ENCODE measurements at regions not wholly inside any gene's neighbourhood (a gene's known extent, or its start where the extent isn't known, plus 50 kb on each side); places are given as distances from the start of the nearest gene placed in this dataset.

DNA sequence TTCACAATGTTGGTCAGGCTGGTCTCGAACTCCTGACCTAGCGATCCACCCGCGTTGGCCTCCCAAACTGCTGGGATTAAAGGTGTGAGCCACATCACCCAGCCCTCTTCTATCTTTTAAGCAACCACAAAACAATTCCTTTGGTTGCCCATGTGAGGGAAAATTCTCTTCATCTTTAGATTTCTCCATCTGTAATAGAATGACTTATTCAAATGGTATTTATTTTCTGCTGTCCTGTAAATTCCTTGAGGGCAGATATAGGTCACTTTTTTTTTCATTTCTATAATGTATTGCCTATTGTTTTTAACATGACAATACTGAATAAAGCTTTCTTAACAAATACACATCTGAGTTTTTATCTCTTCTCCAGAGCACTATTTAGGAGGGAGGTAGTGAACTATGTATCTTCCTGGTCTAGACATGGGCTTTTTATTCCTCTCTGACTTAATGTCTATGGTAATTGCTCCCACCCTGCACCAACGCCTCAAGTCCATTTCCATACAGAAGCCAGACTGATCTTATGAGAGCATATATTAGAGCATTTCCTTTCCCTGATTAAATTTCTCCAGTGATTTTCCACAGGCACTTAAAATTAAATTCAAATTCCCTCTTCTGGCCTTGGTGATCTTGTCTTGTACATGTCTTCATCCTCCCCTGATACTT is 595.6 kb downstream of the CAAP1 start:
- H3K4me3 ChIP-seq (ENCODE audit: low read depth, low read length) = no peak overlapping the region
- DNase-seq (ENCODE audit: low read depth) = no peak
- TF ChIP-seq, protein P1, sequence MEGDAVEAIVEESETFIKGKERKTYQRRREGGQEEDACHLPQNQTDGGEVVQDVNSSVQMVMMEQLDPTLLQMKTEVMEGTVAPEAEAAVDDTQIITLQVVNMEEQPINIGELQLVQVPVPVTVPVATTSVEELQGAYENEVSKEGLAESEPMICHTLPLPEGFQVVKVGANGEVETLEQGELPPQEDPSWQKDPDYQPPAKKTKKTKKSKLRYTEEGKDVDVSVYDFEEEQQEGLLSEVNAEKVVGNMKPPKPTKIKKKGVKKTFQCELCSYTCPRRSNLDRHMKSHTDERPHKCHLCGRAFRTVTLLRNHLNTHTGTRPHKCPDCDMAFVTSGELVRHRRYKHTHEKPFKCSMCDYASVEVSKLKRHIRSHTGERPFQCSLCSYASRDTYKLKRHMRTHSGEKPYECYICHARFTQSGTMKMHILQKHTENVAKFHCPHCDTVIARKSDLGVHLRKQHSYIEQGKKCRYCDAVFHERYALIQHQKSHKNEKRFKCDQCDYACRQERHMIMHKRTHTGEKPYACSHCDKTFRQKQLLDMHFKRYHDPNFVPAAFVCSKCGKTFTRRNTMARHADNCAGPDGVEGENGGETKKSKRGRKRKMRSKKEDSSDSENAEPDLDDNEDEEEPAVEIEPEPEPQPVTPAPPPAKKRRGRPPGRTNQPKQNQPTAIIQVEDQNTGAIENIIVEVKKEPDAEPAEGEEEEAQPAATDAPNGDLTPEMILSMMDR (IDR thresholded peaks at IDR 0.05; ENCODE audit: low read depth, low read length) = no peak
- TF ChIP-seq, protein P2, sequence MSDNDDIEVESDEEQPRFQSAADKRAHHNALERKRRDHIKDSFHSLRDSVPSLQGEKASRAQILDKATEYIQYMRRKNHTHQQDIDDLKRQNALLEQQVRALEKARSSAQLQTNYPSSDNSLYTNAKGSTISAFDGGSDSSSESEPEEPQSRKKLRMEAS (IDR thresholded peaks at IDR 0.05; ENCODE audit: low read depth, low read length) = no peak
- TF ChIP-seq MYC (IDR thresholded peaks at IDR 0.05; ENCODE audit: low read depth, low read length) = no peak
- TF ChIP-seq POLR2A (IDR thresholded peaks at IDR 0.05; ENCODE audit: extremely low read depth, insufficient read length) = no peak

DNA sequence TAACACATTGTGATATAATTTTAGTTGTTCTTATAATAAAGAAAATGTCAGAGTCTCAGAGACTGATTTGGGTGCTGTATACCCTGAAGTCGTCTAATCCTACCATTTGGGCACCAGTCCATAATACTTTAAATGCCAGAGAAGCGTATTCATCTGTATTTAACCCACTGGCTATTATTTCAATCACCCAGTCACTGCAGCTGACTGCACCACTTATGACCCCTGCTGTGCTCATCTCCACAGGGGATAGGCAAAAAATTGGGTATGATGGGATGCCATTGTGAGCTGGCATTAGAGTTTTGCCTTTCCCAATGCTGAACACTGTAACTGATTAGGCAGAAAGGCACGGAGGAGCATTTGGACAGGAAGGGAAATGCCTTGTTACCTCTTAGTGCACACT is 599.7 kb downstream of the CAAP1 start:
- DNase-seq (ENCODE audit: low read depth) = no peak
- H3K4me3 ChIP-seq (ENCODE audit: low read depth, low read length) = no peak overlapping the region
- TF ChIP-seq POLR2A (IDR thresholded peaks at IDR 0.05; ENCODE audit: extremely low read depth, insufficient read length) (no peak), MYC (IDR thresholded peaks at IDR 0.05; ENCODE audit: low read depth, low read length) (no peak)
- TF ChIP-seq, protein P2 (IDR thresholded peaks at IDR 0.05; ENCODE audit: low read depth, low read length) = no peak
- TF ChIP-seq, protein P1 (IDR thresholded peaks at IDR 0.05; ENCODE audit: low read depth, low read length) = no peak

DNA sequence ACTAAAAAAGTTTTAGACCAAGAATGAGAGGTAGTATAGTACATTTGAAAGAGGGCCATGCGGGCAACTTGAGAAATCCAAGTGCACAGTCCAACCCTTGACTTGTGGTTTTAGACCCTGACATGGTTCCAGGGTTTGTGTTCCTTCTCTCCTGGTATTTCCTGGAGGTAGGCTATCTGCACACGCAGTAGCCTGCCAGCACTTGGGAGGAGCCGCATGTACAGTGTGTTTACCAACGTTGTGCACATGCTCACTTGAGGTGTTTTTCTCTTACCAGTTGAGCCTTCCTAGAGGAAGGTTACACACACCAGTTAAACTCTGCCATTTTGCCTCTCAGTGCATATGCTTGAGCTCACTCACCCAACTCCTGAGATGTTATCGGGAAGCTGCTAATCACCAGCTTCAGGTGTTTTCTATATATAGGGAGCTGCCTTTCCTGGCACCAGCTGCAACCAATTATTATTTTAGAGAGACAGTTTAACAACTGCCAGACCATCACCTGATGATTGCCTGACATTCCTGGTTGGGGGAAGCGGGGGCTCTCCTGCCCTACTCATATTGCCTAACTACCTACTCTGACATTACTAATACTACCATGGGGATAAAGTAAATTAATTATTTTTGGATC is 593.4 kb upstream of the TUSC1 start:
- TF ChIP-seq MYC (IDR thresholded peaks at IDR 0.05; ENCODE audit: low read depth, low read length) (no peak), POLR2A (IDR thresholded peaks at IDR 0.05; ENCODE audit: extremely low read depth, insufficient read length) (no peak)
- TF ChIP-seq, protein P2 (IDR thresholded peaks at IDR 0.05; ENCODE audit: low read depth, low read length) = no peak
- TF ChIP-seq, protein P1 (IDR thresholded peaks at IDR 0.05; ENCODE audit: low read depth, low read length) = no peak
- no peak overlapping the region for H3K4me3 ChIP-seq (ENCODE audit: low read depth, low read length)
- DNase-seq (ENCODE audit: low read depth) = no peak

DNA sequence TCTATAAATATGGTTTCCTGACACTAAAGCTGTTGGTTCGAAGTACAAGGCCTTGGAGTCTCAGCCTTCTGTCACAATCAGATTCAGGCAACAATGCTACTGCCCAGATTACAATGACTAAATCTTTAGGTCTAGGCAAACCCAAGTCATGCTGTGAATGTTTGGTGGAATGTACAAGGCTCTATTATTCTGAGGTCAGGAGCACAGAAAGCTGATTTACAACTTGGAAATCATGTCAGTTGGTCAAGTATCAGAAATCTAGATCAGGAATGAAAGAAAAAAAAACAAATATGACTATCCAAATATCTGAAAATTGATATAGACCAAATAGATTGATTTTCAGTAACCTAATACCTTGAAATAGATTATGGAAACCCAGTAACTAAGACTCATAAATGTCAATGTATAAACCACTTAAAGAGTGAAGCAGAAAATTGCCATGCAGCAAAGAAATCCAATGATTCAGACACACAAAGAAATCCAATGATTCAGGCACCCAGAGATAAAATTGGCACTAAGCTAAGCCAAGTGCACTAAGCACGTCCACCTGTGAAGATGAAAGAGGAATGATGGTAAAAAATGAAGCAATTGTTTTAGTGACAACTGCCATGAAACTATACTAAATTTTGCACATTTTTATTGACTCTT is 588.0 kb upstream of the TUSC1 start:
- no peak for DNase-seq (ENCODE audit: low read depth)
- TF ChIP-seq, protein P1 (IDR thresholded peaks at IDR 0.05; ENCODE audit: low read depth, low read length) = no peak
- no peak for TF ChIP-seq POLR2A (IDR thresholded peaks at IDR 0.05; ENCODE audit: extremely low read depth, insufficient read length)
- no peak for TF ChIP-seq MYC (IDR thresholded peaks at IDR 0.05; ENCODE audit: low read depth, low read length)
- TF ChIP-seq, protein P2 (IDR thresholded peaks at IDR 0.05; ENCODE audit: low read depth, low read length) = no peak
- no peak overlapping the region for H3K4me3 ChIP-seq (ENCODE audit: low read depth, low read length)

DNA sequence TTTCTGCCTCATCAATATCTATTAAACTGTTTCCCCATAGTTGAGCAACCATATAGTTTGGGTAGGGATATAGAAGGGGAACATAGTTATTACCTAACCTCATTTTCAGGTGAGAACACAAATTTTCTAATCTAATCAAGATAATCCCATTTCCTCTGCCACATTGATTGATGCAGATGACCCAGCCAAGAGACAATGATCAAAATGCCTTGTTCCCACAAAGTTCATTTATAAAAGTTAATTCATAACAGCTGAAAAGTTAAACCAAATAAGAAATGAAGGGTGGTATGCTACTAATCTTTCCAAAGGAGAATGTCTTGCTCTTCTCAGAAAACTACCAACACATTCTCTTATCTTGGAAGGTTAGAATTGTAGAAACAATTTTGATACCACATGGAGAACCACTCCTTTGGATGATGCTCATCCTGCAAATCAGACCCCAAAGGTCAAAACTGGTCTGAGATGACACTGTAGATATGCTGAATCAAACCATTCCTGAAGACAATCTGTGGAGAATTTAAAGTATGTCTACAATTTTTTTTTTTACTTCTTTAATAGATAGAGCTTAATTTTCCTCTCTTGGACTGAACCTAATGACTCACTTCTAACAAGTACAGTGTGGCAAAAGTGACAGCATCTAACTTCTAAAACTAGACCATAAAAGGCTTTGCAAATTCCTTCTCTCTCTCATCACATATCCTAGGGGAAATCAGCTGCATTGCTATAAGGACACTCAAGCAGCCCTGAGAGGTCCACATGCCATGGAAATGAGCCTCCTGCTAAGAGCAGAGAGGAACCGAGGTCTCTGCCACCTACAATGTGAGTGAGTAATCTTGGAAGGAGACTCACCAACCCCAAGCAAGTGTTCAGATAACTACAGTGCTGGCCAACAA is 586.7 kb upstream of the TUSC1 start:
- no peak overlapping the region for H3K4me3 ChIP-seq (ENCODE audit: low read depth, low read length)
- DNase-seq (ENCODE audit: low read depth) = no peak
- TF ChIP-seq POLR2A (IDR thresholded peaks at IDR 0.05; ENCODE audit: extremely low read depth, insufficient read length) = no peak
- TF ChIP-seq, protein P2 (IDR thresholded peaks at IDR 0.05; ENCODE audit: low read depth, low read length) = no peak
- TF ChIP-seq, protein P1 (IDR thresholded peaks at IDR 0.05; ENCODE audit: low read depth, low read length) = no peak
- TF ChIP-seq MYC (IDR thresholded peaks at IDR 0.05; ENCODE audit: low read depth, low read length) = no peak
